Tibial nerve (tissue), 3 donors: ENCODE measurements at regions not wholly inside any gene's neighbourhood (a gene's known extent, or its start where the extent isn't known, plus 50 kb on each side); places are given as distances from the start of the nearest gene placed in this dataset.

Experiments
- POLR2A ChIP-seq, 2 donors: fragments of 450-650 bp; IDR thresholded peaks; one replicate each; pipeline ENCODE4 v1.6.1; 2017; ENCODE audit warnings: antibody characterized with exemption in 2 of 2, mild to moderate bottlenecking in 2 of 2, moderate library complexity in 2 of 2
- TF ChIP-seq, protein P1 (sequence below), 5 experiments: fragments of 200-600 bp in 3 of 5; fragments of 450-650 bp in 2 of 5; sonication (generic) in 3 of 5; IDR thresholded peaks; one replicate each; pipeline ENCODE4 v1.5.1; 2016 to 2019; ENCODE audit warnings: antibody characterized with exemption in 5 of 5, mild to moderate bottlenecking in 3 of 5, moderate library complexity in 2 of 5

DNA sequence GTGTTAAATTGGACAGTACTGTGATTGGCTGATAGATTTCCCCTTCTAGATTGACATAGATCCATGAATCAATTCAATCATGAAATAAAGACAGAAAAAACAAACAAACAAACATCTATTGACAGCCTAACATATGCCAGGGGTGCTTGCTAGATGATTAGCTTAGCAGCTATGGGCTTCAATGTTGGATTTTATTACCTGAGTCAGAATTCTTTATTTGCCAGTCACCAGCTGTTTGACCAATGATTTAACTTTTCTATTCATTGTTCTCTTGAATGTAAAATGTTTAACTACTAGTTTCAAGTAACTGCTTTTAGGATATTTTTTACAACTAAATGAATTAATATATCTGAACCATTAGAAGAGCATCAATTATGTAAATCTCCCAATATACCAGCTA is 901.3 kb upstream of the CITED2 start:
- TF ChIP-seq POLR2A (IDR thresholded peaks at IDR 0.05): no peak
- TF ChIP-seq, protein P1, sequence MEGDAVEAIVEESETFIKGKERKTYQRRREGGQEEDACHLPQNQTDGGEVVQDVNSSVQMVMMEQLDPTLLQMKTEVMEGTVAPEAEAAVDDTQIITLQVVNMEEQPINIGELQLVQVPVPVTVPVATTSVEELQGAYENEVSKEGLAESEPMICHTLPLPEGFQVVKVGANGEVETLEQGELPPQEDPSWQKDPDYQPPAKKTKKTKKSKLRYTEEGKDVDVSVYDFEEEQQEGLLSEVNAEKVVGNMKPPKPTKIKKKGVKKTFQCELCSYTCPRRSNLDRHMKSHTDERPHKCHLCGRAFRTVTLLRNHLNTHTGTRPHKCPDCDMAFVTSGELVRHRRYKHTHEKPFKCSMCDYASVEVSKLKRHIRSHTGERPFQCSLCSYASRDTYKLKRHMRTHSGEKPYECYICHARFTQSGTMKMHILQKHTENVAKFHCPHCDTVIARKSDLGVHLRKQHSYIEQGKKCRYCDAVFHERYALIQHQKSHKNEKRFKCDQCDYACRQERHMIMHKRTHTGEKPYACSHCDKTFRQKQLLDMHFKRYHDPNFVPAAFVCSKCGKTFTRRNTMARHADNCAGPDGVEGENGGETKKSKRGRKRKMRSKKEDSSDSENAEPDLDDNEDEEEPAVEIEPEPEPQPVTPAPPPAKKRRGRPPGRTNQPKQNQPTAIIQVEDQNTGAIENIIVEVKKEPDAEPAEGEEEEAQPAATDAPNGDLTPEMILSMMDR (IDR thresholded peaks at IDR 0.05): no peak
